GM18870 (cell line): ENCODE measurements at regions not wholly inside any gene's neighbourhood (a gene's known extent, or its start where the extent isn't known, plus 50 kb on each side); places are given as distances from the start of the nearest gene placed in this dataset.
"Not testable (repeated sequence)": the region's sequence is repeated elsewhere in the genome, so short reads cannot be mapped to it uniquely, and the experiment has no call there.

ENCODE experiments used
- ATAC-seq: cut with Tn5 transposase; IDR thresholded peaks from one replicate; pipeline ENCODE4 v1.9.1; 2021; ENCODE audit warnings: moderate library complexity; ENCODE audit not compliant: unreplicated experiment

- no peak for ATAC-seq
These were observed 531.3 kb downstream of the RFC3 start for GRCh38 chr13:34349091-34349722.

GRCh38 chr13:34350671-34351070 lies 532.7 kb downstream of the RFC3 start:
- no peak for ATAC-seq

DNA sequence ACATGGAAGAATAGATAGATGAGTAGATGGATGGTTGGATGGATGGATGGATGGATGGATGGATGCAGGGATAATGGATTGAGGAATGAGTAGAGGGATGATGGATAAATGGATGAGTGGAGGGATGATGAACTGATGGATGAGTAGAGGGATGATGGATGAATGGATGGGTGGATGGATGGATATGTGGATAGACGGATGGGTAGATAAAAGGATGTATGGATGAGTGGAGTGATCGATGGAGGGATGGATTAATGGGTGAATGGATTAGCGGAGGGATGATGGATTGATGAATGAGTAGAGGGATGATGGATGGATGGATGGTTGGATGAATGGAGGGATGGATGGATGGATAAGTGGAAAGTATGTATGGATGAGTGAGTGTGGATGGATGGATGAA lies 533.2 kb downstream of the RFC3 start:
- ATAC-seq, result no peak

GRCh38 chr13:34352958-34353357 lies 535.0 kb downstream of the RFC3 start:
- ATAC-seq, result no peak

DNA sequence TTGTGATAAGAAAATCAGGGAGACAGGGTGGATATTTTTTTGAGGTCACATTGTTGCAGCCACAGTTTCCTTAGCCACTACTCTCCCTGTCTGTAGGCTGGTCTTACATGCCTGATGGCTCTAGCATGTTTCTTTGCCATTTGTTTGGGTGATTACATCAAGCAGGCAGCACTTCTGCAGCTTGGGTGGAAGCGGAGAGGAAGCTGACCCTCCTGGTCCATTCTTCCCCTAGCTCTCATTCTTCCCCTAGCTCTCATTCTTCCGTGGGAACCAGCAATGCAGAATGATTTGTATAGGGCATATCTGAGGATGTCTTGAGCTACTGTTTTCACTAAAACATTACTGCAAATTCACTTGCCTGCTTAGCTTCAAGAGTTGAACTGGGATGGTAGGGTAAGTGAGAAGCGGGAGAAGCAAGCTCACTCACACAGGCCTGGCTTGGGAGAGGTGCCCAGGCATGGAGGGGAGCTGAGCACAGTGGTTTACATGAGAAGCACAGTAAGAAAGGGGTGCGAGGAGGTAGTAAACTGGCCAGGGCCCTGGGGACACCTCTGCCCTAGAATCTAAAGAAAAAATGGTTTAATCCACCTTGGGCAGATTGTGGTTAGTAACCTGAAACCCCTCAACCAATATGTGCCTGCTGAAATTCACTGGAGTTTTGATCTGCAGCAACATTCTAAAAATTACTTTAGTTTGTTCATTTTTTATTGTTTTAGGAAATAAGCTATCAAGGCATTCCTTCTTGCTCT lies 538.9 kb downstream of the RFC3 start:
- no peak for ATAC-seq

DNA sequence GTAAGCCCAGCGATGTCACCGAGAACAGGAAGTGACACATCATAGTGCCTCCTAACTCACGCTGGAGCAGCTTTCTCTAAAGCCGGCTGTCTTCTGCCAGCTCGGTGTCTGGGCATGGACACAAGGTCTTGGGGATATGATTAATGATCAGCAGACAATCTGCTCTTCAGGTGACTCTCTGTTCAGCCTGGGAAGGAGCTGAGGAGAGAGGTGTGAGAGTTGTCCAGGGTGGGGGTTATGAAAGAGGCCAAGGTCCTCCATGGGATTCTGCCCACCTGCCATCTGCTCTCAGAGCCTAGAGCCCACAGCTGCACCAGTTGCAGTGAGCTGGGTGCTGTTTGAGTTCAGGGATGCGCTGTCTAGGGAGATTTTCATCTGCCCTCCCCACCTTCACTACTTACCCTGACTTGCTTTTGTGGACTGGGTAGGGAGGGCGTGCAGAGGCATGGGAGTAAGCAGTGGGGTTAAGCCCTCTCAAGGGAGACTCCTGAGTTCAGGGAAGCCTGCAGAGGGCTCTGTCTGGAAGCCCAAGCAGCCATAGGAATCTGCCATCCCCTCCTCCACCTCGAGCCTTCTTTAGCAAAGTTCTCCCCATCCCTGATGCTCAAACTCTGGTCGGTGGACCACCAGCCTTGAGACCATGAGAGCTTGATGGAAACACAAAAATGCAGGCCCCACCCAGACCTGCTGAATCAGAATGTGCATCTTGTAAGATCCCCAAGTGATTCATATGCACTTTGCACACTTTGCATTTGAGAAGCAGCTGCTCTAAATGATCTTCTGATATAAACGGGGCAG lies 539.7 kb downstream of the RFC3 start:
- no peak for ATAC-seq

GRCh38 chr13:34358811-34359513 lies 541.0 kb downstream of the RFC3 start:
- no peak for ATAC-seq

GRCh38 chr13:34360702-34361101 lies 542.8 kb downstream of the RFC3 start:
- no peak for ATAC-seq

DNA sequence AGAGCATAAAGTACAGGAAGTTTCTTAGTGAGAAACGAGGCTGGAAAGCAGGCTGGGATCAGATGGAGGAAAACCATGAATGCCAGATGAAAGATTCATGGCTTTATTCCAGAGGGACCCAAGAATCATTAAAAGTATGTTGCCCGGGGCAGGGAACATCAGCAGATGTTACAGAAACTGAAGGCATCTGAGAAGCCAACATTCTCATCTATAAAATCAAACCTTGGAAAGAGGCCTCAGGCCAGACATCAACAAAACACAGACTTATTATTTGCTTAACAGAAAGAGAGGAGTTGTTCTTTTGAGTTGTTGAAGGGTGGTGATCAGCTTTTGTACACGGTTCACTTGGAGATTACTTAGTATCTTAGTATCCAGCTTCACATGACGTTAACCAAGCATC lies 543.6 kb downstream of the RFC3 start:
- no peak for ATAC-seq

GRCh38 chr13:34363266-34363665 lies 545.3 kb downstream of the RFC3 start:
- no peak for ATAC-seq

DNA sequence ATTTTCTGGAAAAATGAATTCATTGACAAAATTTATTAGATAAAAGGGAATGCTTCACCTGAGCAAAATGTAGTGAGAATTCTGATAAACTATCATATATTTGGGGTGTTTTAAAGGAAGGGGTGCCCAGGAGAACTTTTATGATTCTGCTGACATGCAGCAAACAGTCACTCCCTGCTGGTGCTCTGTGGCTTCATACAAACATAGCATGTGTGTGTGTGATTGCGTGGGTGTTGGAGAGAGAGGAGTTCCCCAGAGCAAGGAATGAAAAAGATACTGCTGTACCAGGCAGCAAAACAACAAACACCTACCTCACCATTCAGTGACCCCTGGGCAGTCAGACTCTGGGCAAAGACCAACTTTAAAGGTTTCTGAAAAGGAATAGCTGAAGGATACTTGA lies 546.7 kb downstream of the RFC3 start:
- no peak for ATAC-seq

- ATAC-seq, result no peak
These were observed 552.0 kb downstream of the RFC3 start for GRCh38 chr13:34369931-34370330.

DNA sequence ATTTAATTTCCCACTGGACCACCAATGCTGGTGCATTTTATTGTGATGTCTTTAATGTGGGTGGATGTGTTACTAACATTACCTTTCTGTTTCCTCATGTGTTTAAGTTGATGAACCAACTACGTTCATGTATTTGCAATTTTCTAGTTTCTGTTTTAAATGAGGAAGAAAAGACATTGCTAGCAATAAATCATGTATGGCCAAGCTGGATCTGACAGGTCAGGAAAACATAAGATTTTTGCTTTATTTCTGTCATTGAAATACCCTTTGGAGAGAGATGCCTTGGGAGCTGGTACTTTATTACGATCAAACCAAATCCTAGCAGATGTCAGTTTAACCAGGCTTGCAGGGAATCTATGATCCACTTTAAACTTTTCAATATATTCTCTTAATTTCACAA lies 553.2 kb downstream of the RFC3 start:
- ATAC-seq, result no peak

GRCh38 chr13:34371645-34372395 lies 553.9 kb downstream of the RFC3 start:
- no peak for ATAC-seq

- no peak for ATAC-seq
These were observed 554.6 kb downstream of the RFC3 start for GRCh38 chr13:34372581-34372980.

DNA sequence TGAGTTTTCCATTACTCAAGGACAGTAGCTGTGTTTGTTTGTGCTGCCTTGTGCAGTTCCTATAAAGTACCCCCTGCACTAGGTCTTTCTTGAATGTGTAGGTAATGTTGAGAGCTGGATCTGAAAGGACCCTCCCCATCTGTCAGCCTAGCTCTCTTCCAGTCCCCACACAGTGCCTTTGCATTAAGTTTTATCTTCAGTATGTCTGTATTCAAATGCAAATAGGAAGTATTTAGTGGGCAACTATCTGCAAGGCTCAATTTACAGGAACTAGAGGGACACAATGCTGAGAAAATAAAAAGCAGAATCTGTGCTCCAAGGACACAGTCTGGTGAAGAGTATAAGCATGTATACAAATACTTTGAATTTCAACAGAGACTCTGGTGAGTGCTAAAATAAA lies 558.5 kb downstream of the RFC3 start:
- no peak for ATAC-seq

GRCh38 chr13:34381228-34381627 lies 560.8 kb upstream of the NBEA start:
- ATAC-seq, result no peak

DNA sequence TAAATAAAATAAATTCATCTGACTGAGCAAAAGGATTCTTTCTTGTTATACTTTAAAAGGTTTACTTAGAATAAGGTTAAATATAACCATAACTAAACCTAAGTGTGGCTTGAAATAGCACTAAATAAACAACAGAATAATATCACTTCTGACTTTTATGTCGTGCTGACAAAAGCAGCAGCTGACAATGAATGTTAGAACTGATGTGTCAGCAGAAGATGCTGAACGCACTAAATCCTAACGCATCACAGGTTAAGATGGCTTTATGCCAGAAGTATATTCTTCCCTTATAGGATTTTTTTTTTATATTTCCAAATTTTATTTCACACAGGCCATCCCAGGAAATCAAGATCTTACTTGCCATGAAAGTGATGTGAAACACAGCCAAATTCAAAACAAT lies 558.3 kb upstream of the NBEA start:
- no peak for ATAC-seq

GRCh38 chr13:34386229-34386628 lies 555.8 kb upstream of the NBEA start:
- not testable (repeated sequence) for ATAC-seq

GRCh38 chr13:34391076-34391475 lies 551.0 kb upstream of the NBEA start:
- ATAC-seq, result no peak

- ATAC-seq, result no peak
These were observed 540.4 kb upstream of the NBEA start for GRCh38 chr13:34401696-34402095.
